GM23338 (cell line): ENCODE measurements at regions not wholly inside any gene's neighbourhood (a gene's known extent, or its start where the extent isn't known, plus 50 kb on each side); places are given as distances from the start of the nearest gene placed in this dataset.

ENCODE experiments used
- ATAC-seq: fragments of 200-7000 bp; cut with Tn5 transposase; 3 replicates; pipeline ENCODE4 v1.9.1; 2020
- DNase-seq: peaks from one replicate; pipeline ENCODE4 v3.0.0-alpha.2; 2015; ENCODE audit warnings: low spot score
- H2AFZ ChIP-seq: fragments of 200-600 bp; sonication (generic); 2 replicates; pipeline ENCODE4 v1.8.0; 2016; ENCODE audit warnings: antibody characterized with exemption, mild to moderate bottlenecking, moderate library complexity
- H3F3A ChIP-seq: fragments of 200-600 bp; sonication (generic); replicated peaks from 2 replicates; pipeline ENCODE4 v1.8.0; 2017; ENCODE audit warnings: antibody characterized with exemption, mixed run types, low read depth
- H3K27ac ChIP-seq: fragments of 200-600 bp; sonication (generic); 2 replicates; pipeline ENCODE4 v1.6.1; 2016; ENCODE audit warnings: low read depth
- H3K27me3 ChIP-seq: fragments of 200-600 bp; sonication (generic); 2 replicates; pipeline ENCODE4 v1.8.0; 2016; ENCODE audit warnings: mild to moderate bottlenecking, mixed run types, moderate library complexity; ENCODE audit not compliant: insufficient read depth
- H3K36me3 ChIP-seq: fragments of 200-600 bp; sonication (generic); 2 replicates; pipeline ENCODE4 v1.8.0; 2016; ENCODE audit warnings: mild to moderate bottlenecking; ENCODE audit not compliant: insufficient read depth
- H3K4me1 ChIP-seq: fragments of 200-600 bp; sonication (generic); 2 replicates; pipeline ENCODE4 v1.8.0; 2016; ENCODE audit warnings: mild to moderate bottlenecking, moderate library complexity; ENCODE audit not compliant: insufficient read depth
- H3K4me2 ChIP-seq: fragments of 200-600 bp; sonication (generic); 2 replicates; pipeline ENCODE4 v1.7.1; 2017; ENCODE audit warnings: mixed run types
- H3K4me3 ChIP-seq: fragments of 200-600 bp; sonication (generic); 2 replicates; pipeline ENCODE4 v1.6.1; 2016; ENCODE audit warnings: mixed run types
- H3K79me2 ChIP-seq: fragments of 200-600 bp; sonication (generic); replicated peaks from 2 replicates; pipeline ENCODE4 v1.8.0; 2017; ENCODE audit warnings: mild to moderate bottlenecking; ENCODE audit not compliant: insufficient read depth
- H3K9me2 ChIP-seq: fragments of 200-600 bp; sonication (generic); 2 replicates; pipeline ENCODE4 v1.8.0; 2017; ENCODE audit not compliant: insufficient read depth
- H4K20me1 ChIP-seq: fragments of 200-600 bp; sonication (generic); replicated peaks from 2 replicates; pipeline ENCODE4 v1.8.0; 2017; ENCODE audit warnings: mild to moderate bottlenecking; ENCODE audit not compliant: insufficient read depth
- H3K27ac Mint-ChIP-seq: 2 replicates; pipeline ENCODE4 v1.8.0; 2020; ENCODE audit warnings: inconsistent platforms, mild to moderate bottlenecking, moderate library complexity, mixed read lengths
- H3K27me3 Mint-ChIP-seq: 3 replicates; pipeline ENCODE4 v1.8.0; 2022; ENCODE audit warnings: low read depth, mild to moderate bottlenecking, moderate library complexity, mixed read lengths, inconsistent platforms; ENCODE audit not compliant: insufficient read depth, poor library complexity
- H3K36me3 Mint-ChIP-seq: 3 replicates; pipeline ENCODE4 v1.8.0; 2021; ENCODE audit warnings: low read depth, mild to moderate bottlenecking, inconsistent platforms, moderate library complexity, mixed read lengths
- H3K4me1 Mint-ChIP-seq: 3 replicates; pipeline ENCODE4 v1.8.0; 2020; ENCODE audit warnings: mild to moderate bottlenecking, inconsistent platforms, mixed read lengths
- H3K4me3 Mint-ChIP-seq: 3 replicates; pipeline ENCODE4 v1.8.0; 2021; ENCODE audit warnings: moderate library complexity, mild to moderate bottlenecking, inconsistent platforms, mixed read lengths
- H3K9me3 Mint-ChIP-seq: 3 replicates; pipeline ENCODE4 v1.8.0; 2020; ENCODE audit warnings: moderate library complexity, mild to moderate bottlenecking, inconsistent platforms, mixed read lengths
- CREB1 ChIP-seq: fragments of 250-450 bp; sonication (Bioruptor Pico); IDR thresholded peaks from 2 replicates; pipeline ENCODE4 v1.5.0; 2020; ENCODE audit warnings: low read depth, mild to moderate bottlenecking, moderate library complexity
- CTCF ChIP-seq, 2 experiments: fragments of 200-600 bp in 1 of 2; sonication (generic) in 1 of 2; conservative IDR thresholded peaks; 2 replicates each; pipeline versions ENCODE4 v1.5.1 to v1.6.1; 2016 to 2017; ENCODE audit warnings: antibody characterized with exemption in 2 of 2, low read depth in 2 of 2, mild to moderate bottlenecking in 2 of 2, moderate library complexity in 1 of 2
- ETS1 ChIP-seq: IDR thresholded peaks from 2 replicates; pipeline ENCODE4 v1.6.1; 2016; ENCODE audit warnings: antibody characterized with exemption
- EZH2 ChIP-seq: fragments of 200-600 bp; sonication (generic); IDR thresholded peaks from one replicate; pipeline ENCODE4 v1.8.0; 2017; ENCODE audit warnings: antibody characterized with exemption, mild to moderate bottlenecking, low read depth; ENCODE audit not compliant: unreplicated experiment
- EZH2phosphoT487 ChIP-seq: fragments of 200-600 bp; sonication (generic); IDR thresholded peaks from one replicate; pipeline ENCODE4 v1.8.1; 2018; ENCODE audit warnings: antibody characterized with exemption; ENCODE audit not compliant: unreplicated experiment
- JUNB ChIP-seq: IDR thresholded peaks from one replicate; pipeline ENCODE4 v1.6.1; 2016; ENCODE audit warnings: antibody characterized with exemption; ENCODE audit not compliant: unreplicated experiment
- NANOG ChIP-seq: IDR thresholded peaks from 2 replicates; pipeline ENCODE4 v1.6.1; 2016; ENCODE audit warnings: antibody characterized with exemption, borderline replicate concordance
- POLR2AphosphoS5 ChIP-seq: IDR thresholded peaks from 2 replicates; pipeline ENCODE4 v1.6.1; 2016; ENCODE audit warnings: antibody characterized with exemption, low read depth
- REST ChIP-seq: IDR thresholded peaks from one replicate; pipeline ENCODE4 v1.6.1; 2018; ENCODE audit warnings: antibody characterized with exemption; ENCODE audit not compliant: unreplicated experiment
- STAT1 ChIP-seq: IDR thresholded peaks from one replicate; pipeline ENCODE4 v1.6.1; 2016; ENCODE audit warnings: antibody characterized with exemption; ENCODE audit not compliant: unreplicated experiment
- ZNF114 ChIP-seq: fragments of 250-450 bp; sonication (Bioruptor Pico); IDR thresholded peaks from 2 replicates; pipeline ENCODE4 v1.5.0; 2020; ENCODE audit warnings: mild to moderate bottlenecking, moderate library complexity
- ZNF331 ChIP-seq: fragments of 250-450 bp; sonication (Bioruptor Pico); IDR thresholded peaks from 2 replicates; pipeline ENCODE4 v1.5.0; 2020; ENCODE audit warnings: low read depth, mild to moderate bottlenecking, moderate library complexity
- ZNF462 ChIP-seq: fragments of 250-450 bp; sonication (Bioruptor Pico); IDR thresholded peaks from 2 replicates; pipeline ENCODE4 v1.5.0; 2020; ENCODE audit warnings: mild to moderate bottlenecking, moderate library complexity

GRCh38 chr18:9029131-9029530 lies 73.4 kb upstream of the NDUFV2 start:
- Mint-ChIP-seq H3K4me3 (no peak overlapping the region), H3K9me3 (no peaks in the 10 kb centered on the region), H3K27ac (no peak overlapping the region), H3K4me1 (no peaks in the 10 kb centered on the region), H3K36me3 (no peaks in the 10 kb centered on the region), H3K27me3 (peaks cover 7% of the 10 kb centered on the region)
- H3K9me2 ChIP-seq: no peaks in the 10 kb centered on the region
- no peak overlapping the region for H3K27ac ChIP-seq
- H4K20me1 ChIP-seq: no peaks in the 10 kb centered on the region
- TF ChIP-seq EZH2 (no peak), NANOG (no peak), CREB1 (CRISPR knock-in tag) (no peak), ETS1 (no peak), CTCF (conservative IDR thresholded peaks at IDR 0.05; ENCODE audit: low read depth in 2 of 2) (no peak), POLR2AphosphoS5 (no peak), JUNB (no peak), ZNF331 (CRISPR knock-in tag) (no peak), ZNF462 (CRISPR knock-in tag) (no peak), STAT1 (no peak), ZNF114 (CRISPR knock-in tag) (no peak), REST (no peak), EZH2phosphoT487 (no peak)
- no peaks in the 10 kb centered on the region for H3K36me3 ChIP-seq
- no peaks in the 10 kb centered on the region for H3K79me2 ChIP-seq
- DNase-seq (no peak), ATAC-seq (no peak)
- no peak overlapping the region for H3K4me2 ChIP-seq
- no peaks in the 10 kb centered on the region for H3F3A ChIP-seq
- no peaks in the 10 kb centered on the region for H3K4me1 ChIP-seq
- no peak overlapping the region for H2AFZ ChIP-seq
- no peak overlapping the region for H3K4me3 ChIP-seq
- H3K27me3 ChIP-seq: no peaks in the 10 kb centered on the region
